Astrocyte (in vitro differentiated cells and primary cell): ENCODE measurements at regions not wholly inside any gene's neighbourhood (a gene's known extent, or its start where the extent isn't known, plus 50 kb on each side); places are given as distances from the start of the nearest gene placed in this dataset.

Source experiments
- CTCF ChIP-seq: IDR thresholded peaks from 2 replicates; pipeline ENCODE4 v1.5.1; 2011; ENCODE audit warnings: low read depth, mild to moderate bottlenecking, inconsistent platforms, low read length, moderate library complexity; ENCODE audit not compliant: insufficient read depth
- EZH2 ChIP-seq: IDR thresholded peaks from 2 replicates; pipeline ENCODE4 v1.6.1; 2012; ENCODE audit warnings: mild to moderate bottlenecking, low read length, inconsistent platforms; ENCODE audit not compliant: insufficient read depth

- TF ChIP-seq EZH2 = no peak
- no peak for TF ChIP-seq CTCF
These were observed 116.2 kb downstream of the SOCS6 start for GRCh38 chr18:70405052-70405451.
